ENCODE measurements at regions not wholly inside any gene's neighbourhood (a gene's known extent, or its start where the extent isn't known, plus 50 kb on each side); places are given as distances from the start of the nearest gene placed in this dataset.

DNA sequence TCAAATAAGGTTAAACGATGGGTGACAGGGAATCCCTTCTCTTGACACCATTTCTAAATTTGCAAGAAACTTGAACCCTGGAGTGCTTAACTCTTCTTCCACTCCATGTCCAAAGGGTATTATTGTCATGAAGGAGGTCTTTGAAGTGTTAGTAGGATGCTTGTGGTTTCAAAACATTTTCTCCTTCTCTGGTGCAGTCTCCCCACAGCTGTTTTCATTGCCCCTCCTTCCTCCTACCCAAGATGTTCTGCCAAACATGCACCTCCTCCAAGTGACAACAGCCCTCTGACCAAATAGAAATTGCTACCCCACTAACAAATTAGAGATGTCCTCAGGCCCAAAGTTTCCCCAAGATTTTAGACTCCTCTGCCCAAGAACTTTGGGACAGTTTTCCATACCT lies 151.4 kb downstream of the POLR2M start:
- Mint-ChIP-seq H3K9me3 (peaks cover 0 to 2% (median 0%) of the 10 kb centered on the region in 3 donors), H3K4me1 (peaks cover 0 to 2% (median 0%) of the 10 kb centered on the region in 3 donors), H3K4me3 (no peak overlapping the region), H3K27me3 (peaks cover 16% of the 10 kb centered on the region), H3K27ac (no peak overlapping the region), H3K36me3 (no peaks in the 10 kb centered on the region)

DNA sequence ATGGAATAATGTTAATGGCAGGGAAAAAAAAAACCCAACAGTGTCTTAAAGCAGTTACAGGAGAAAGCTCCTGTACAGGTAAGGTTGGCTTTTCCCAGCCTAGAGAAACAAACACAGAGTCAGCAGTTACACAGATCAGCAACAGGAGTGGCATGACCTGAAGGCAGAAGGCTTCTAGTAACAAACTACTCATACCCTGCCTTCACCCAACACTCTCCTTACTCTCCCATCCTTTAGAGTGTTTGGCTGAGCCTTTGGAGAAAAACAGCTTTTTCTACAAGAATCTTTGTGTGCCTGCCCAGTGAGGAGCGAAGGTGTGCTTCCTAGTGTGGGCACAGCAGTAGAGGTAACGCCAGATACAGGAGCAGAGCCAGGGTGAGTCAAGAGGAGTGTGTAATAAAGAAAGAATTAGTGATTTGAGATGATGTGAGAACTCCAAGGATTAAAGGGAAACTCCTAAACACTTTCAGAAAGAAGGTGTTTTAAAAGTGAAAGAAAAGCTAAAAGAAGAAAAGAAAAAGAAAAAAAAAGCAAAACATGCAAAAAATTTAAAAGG lies 152.7 kb downstream of the POLR2M start:
- Mint-ChIP-seq H3K4me3 (no peak overlapping the region), H3K27ac (no peak overlapping the region), H3K36me3 (no peaks in the 10 kb centered on the region), H3K9me3 (peaks cover 0 to 2% (median 0%) of the 10 kb centered on the region in 3 donors), H3K4me1 (peaks cover 0 to 2% (median 0%) of the 10 kb centered on the region in 3 donors), H3K27me3 (peaks cover 18% of the 10 kb centered on the region)

DNA sequence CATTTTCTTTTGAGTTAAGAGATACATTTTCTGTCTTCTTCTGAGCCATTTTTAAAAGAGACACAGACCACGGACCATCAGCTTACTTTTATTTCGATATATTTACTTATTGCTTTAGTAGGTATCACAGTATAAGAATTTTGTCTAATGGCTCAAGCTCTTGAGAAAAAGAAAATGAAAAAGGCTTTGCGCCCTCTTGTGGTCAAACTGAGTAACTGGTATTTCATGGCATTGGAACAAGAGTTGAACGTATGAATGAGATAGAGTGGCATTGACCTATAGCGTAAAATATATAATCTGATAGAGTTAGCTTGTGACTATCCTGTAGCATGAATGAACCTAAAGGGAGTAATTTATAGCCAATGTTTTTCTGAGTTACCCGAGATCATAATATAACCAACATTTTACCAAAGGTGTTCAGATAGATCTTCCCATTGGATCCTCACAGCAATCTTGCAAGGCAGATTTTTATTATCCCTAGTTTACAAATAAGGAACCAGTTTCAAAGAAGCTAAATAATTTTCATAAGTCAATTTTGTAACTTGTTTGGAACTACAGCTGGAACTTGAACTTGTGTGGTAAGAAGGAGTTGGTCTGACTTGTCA lies 154.6 kb downstream of the POLR2M start:
- H3K36me3 Mint-ChIP-seq = no peaks in the 10 kb centered on the region
- no peak overlapping the region for H3K27ac Mint-ChIP-seq
- H3K4me3 Mint-ChIP-seq = no peak overlapping the region
- peaks cover 15% of the 10 kb centered on the region for H3K27me3 Mint-ChIP-seq
- peaks cover 0 to 2% (median 0%) of the 10 kb centered on the region in 3 donors for H3K4me1 Mint-ChIP-seq
- H3K9me3 Mint-ChIP-seq = peaks cover 0 to 2% (median 0%) of the 10 kb centered on the region in 3 donors

DNA sequence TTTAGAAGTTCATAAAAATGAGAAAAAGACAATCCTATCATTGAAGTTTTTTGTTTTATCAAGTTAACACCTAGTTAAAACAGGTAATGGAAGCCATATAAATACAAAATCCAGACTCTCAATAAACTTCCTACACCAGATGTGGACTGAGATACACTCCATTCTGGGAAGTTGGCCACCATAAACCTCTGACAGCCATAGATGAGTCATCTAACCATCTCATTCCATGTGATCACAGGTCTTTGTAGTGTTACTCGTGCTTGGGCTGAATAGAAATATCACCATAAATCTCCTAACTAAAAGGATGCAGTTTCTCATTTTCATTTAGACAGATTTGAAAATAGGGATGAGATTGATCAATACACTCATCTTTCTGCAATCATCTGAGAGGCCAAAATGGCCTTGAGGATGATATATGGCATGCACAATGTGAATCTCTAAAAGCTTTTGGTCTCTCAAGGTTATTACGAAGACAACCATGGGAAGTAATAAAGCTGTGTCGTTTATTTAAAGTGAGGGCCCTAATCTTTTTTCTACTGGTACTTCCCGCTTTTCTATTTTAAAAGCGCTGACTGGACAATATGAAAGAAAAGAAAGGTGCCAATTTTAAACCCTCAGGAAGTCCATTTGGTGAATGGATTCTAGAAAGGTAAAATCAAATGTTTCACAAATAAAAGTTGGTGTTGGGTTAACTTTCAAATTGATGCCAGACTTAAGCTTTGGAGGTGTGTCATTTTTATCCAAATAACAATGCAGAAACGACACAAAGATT lies 155.5 kb downstream of the POLR2M start:
- Mint-ChIP-seq H3K27me3 (peaks cover 15% of the 10 kb centered on the region), H3K27ac (no peak overlapping the region), H3K36me3 (no peaks in the 10 kb centered on the region), H3K4me3 (no peak overlapping the region), H3K4me1 (peaks cover 0 to 2% (median 0%) of the 10 kb centered on the region in 3 donors), H3K9me3 (peaks cover 0 to 2% (median 0%) of the 10 kb centered on the region in 3 donors)

DNA sequence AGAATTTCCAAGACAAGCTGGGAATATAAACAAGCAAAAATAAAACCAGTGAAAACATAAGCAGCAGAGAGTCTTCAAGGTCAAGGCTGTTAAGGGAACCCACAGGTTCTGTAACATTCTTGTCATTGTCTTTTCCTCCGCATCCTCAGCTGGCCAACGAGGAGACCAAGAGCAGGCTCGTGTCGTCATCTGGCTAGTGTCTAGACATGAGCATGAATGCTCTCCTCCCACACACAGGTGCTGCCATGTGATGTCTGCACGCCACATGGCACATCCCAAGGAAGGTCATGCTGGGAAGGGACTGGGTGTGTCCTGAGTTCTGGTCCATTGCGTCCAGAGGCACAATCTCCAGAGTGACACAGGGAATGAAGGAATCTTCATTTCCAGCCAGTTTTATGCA lies 156.2 kb downstream of the POLR2M start:
- Mint-ChIP-seq H3K4me1 (peaks cover 0 to 2% (median 0%) of the 10 kb centered on the region in 3 donors), H3K27me3 (peaks cover 18% of the 10 kb centered on the region), H3K27ac (no peak overlapping the region), H3K4me3 (no peak overlapping the region), H3K36me3 (no peaks in the 10 kb centered on the region), H3K9me3 (no peaks in the 10 kb centered on the region)

DNA sequence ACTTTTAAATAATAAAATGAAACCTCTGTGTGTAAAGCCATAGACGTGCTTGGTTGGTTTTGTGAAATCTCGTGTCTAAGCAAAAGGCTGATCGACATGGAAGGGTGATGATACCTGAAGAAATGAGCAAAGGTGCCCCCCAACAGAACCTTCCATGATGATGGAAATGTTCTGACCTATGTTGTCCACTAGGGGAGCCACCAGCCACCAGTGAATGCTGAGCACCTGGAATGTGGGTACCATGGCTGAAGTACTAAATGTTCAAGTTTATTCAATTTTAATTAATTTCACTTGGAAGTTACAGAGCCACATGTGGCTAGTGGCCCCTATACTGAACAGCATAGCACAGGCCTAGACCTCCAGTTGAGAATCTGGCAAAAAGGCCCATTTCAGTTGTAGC lies 158.8 kb downstream of the POLR2M start:
- H3K27ac Mint-ChIP-seq = no peak overlapping the region
- H3K4me3 Mint-ChIP-seq = no peak overlapping the region
- H3K36me3 Mint-ChIP-seq = no peaks in the 10 kb centered on the region
- H3K4me1 Mint-ChIP-seq = peaks cover 0 to 7% (median 1%) of the 10 kb centered on the region in 3 donors
- peaks cover 0 to 1% (median 0%) of the 10 kb centered on the region in 3 donors for H3K9me3 Mint-ChIP-seq
- H3K27me3 Mint-ChIP-seq = peaks cover 16% of the 10 kb centered on the region

DNA sequence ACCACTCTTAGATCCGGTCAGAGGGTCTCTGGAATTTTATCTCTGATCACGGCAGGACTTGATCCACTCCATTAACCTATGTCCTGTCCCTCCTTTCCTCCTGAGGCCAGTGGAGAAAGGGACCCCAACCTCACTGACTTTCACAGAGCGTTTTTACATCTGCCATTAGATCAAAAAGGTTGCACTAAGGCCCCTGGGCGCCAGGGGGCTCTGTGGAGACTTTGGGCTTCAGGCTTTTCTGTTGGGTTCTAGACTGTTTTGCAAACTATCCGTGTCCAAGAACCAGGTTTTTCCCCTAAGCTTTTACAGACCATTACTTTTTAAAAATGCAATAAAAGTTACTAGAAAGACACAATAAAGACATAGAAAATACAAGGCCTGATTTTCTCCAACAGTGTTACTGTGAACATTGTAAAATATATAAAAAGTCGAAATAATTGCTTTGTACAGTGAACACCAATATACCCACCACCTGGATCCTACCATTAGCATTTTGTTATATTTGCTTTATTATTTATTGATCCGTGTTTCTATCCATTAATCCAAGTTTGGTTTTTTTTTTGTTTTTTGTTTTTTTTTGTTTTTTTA lies 159.7 kb downstream of the POLR2M start:
- Mint-ChIP-seq H3K27ac (no peak overlapping the region), H3K36me3 (no peaks in the 10 kb centered on the region), H3K9me3 (peaks cover 0 to 1% (median 0%) of the 10 kb centered on the region in 3 donors), H3K4me1 (peaks cover 0 to 7% (median 1%) of the 10 kb centered on the region in 3 donors), H3K4me3 (no peak overlapping the region), H3K27me3 (peaks cover 17% of the 10 kb centered on the region)

DNA sequence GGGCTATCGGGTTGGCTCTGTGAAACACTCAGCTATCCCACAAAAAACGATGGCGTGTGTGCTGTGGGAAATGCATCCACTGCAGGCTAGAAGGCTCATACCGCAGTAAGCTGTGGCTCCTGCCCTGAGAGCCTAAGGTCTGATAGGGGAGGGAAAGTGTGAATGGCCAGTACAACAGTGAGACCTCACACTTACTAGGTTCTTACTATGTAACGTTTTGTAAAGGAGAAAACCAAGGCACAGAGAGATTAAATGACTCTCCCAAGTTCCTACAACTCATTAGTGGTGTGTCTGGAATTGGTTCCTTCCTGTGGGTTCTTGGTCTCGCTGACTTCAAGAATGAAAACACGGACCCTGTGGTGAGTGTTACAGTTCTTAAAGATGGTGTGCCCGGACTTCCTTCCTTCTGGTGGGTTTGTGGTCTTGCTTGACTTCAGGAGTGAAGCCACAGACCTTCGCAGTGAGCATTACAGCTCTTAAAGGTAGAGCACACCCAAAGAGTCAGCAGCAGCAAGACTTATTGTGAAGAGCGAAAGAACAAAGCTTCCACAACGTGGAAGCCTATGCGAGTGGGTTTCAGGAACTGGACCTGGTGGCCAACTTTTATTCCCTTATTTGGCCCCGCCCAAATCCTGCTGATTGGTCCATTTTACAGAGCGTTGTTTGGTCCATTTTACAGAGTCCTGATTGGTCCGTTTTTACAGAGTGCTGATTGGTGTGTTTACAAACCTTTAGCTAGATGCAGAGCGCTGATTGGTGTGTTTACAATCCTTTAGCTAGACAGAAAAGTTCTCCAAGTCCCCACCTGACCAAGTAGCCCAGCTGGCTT lies 161.7 kb downstream of the POLR2M start:
- no peaks in the 10 kb centered on the region for H3K36me3 Mint-ChIP-seq
- H3K27me3 Mint-ChIP-seq = peaks cover 21% of the 10 kb centered on the region
- H3K9me3 Mint-ChIP-seq = peaks cover 0 to 1% (median 0%) of the 10 kb centered on the region in 3 donors
- H3K4me1 Mint-ChIP-seq = peaks cover 0 to 7% (median 1%) of the 10 kb centered on the region in 3 donors
- no peak overlapping the region for H3K4me3 Mint-ChIP-seq
- H3K27ac Mint-ChIP-seq = no peak overlapping the region

DNA sequence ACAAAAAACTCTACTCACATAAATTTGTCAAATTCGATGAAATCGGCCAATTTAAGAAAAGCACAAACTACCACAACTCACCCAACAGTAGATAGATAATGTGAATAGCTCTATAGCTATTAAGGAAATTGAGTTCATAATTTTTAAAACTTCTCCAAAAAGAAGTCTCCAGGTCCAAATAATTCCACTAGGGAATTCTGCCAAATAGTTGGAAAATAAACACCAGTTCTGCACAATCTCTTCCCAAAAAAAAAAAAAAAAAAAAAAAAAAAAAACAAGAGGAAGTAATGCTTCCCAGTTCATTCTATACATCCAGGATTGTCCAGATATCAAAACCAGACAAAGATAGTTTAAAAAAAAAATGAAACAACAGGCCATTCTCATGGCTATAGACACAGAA lies 164.2 kb downstream of the POLR2M start:
- H3K4me1 Mint-ChIP-seq = peaks cover 0 to 7% (median 1%) of the 10 kb centered on the region in 3 donors
- H3K27me3 Mint-ChIP-seq = peaks cover 23% of the 10 kb centered on the region

DNA sequence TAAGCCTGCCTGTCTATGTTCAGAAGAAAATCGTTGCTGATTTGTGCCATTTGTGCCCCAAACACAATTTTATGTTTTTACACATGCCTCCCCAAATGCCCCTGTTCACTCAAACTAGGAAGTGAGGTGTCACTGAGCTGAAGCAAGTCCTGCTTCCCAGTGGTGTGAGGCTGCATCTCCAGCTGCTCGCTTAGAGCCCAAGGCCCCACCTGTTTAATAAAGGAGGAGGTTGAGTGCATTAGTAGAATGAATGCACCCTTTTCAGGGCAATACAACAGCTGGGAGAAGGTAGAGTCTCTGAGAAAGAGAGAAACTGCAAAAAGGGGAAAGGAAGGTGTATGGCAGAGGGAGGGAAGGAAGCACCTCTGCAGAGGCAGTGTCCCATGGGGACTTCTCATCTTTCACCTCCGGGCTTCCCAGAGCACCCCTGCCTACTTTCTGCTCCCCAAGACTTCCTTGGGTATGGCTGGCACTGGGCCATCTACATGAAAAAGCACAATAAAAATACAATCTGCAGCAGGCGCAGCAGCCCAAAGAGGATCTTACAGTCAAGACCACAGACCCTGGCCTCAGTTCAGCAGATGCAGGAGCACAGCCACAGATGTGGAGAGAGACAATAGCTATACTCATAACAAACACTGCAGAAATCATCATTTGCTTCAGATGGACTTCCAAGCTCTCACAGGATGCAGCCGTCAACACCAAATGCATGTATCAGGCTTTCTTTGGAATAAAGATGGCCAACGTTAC lies 165.9 kb downstream of the POLR2M start:
- Mint-ChIP-seq H3K4me1 (peaks cover 0 to 7% (median 1%) of the 10 kb centered on the region in 3 donors), H3K4me3 (peak overlapping the region in 1 of 4 donors; percentile 31), H3K27me3 (peaks cover 22% of the 10 kb centered on the region)

More for the DNA sequence above, 164.2 kb downstream of the POLR2M start:
- Mint-ChIP-seq H3K9me3 (peaks cover 3 to 11% (median 8%) of the 10 kb centered on the region in 3 donors), H3K27ac (no peak overlapping the region), H3K36me3 (no peaks in the 10 kb centered on the region), H3K4me3 (no peak overlapping the region)

DNA sequence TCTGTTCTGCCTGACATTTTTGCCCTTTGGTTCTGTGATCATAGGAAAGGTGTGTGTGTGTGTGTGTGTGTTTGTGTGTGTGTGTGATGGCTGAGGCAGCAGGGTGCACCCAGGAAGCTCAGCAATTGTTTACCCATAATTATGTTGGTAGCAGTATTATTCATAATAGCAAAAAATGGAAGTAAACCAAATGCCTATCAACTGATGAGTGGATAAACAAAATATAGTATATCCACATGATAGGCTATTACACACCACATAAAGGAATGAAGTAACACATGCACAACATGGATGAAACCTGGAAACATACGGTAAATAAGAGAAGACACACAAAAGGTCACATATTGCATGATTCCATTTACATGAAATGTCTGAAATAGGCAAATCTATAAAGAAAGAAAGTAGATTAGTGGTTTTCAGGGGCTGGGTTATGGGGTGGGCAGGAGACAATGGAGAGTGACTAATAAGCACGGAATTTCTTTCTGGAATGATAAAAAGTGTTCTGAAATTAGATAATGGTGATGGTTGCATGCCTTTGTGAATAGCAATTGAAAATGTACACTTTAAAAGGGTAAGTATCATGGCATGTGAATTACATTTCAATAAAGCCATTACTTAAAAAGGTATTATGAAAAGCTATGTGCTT lies 167.2 kb downstream of the POLR2M start:
- no peak overlapping the region for H3K27ac Mint-ChIP-seq

More for the DNA sequence above, 165.9 kb downstream of the POLR2M start:
- Mint-ChIP-seq H3K36me3 (no peaks in the 10 kb centered on the region), H3K27ac (no peak overlapping the region), H3K9me3 (peaks cover 3 to 17% (median 11%) of the 10 kb centered on the region in 3 donors)

DNA sequence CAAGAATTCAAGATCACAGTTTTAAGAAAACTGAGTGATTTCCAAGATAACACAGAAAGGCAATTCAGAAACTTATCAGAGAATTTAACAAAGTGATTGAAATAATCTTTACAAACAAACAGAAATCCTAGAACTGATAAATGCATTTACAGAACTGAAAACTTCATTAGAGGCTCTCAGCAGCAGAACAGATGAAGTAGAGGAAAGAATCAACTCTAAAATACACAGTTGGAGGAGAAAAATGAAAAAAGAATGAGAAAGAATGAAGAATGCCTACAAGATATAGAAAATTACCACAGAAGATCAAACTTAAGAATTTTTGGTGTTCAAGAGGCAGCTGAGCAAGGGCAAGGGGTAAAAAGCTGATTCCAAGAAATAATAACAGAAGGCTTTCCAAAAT lies 168.8 kb downstream of the POLR2M start:
- Mint-ChIP-seq H3K4me1 (no peaks in the 10 kb centered on the region), H3K27ac (no peak overlapping the region), H3K36me3 (peaks cover 1% of the 10 kb centered on the region), H3K9me3 (peaks cover 2 to 17% (median 11%) of the 10 kb centered on the region in 3 donors), H3K27me3 (peaks cover 10% of the 10 kb centered on the region), H3K4me3 (no peak overlapping the region)

More for the DNA sequence above, 167.2 kb downstream of the POLR2M start:
- Mint-ChIP-seq H3K27me3 (peaks cover 12% of the 10 kb centered on the region), H3K36me3 (peaks cover 1% of the 10 kb centered on the region), H3K9me3 (peaks cover 2 to 17% (median 11%) of the 10 kb centered on the region in 3 donors), H3K4me1 (peaks cover 0 to 1% (median 0%) of the 10 kb centered on the region in 3 donors), H3K4me3 (no peak overlapping the region)

DNA sequence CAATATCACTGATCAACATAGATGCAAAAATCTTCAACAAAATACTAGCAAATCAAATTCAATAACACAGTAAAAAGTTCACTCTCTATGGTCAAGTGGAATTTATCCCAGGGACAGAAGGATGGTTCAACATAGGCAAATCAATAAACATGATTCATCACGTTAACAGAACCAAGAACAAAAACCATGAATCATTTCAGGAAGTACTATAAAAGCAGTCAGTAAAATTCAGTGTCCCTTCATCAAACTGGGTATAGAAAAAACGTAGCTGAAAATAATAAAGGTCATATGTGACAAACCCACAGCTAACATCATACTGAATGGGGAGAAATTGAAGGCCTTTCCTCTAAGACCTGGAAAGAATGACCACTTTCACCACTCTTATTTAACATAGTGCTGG lies 172.1 kb downstream of the POLR2M start:
- Mint-ChIP-seq H3K4me3 (no peak overlapping the region), H3K9me3 (peaks cover 2 to 17% (median 11%) of the 10 kb centered on the region in 3 donors), H3K27me3 (peaks cover 4% of the 10 kb centered on the region), H3K4me1 (no peaks in the 10 kb centered on the region), H3K36me3 (peaks cover 1% of the 10 kb centered on the region), H3K27ac (no peak overlapping the region)

All from IgD-negative memory B cell (primary cell).